Gastroesophageal sphincter (tissue), 3 donors: ENCODE measurements at regions not wholly inside any gene's neighbourhood (a gene's known extent, or its start where the extent isn't known, plus 50 kb on each side); places are given as distances from the start of the nearest gene placed in this dataset.

Source experiments
- CTCF ChIP-seq, 4 experiments: fragments of 200-600 bp in 2 of 4; fragments of 450-650 bp in 2 of 4; sonication (generic) in 1 of 4; IDR thresholded peaks; one replicate each; pipeline ENCODE4 v1.5.1; 2017 to 2019; ENCODE audit warnings: antibody characterized with exemption in 4 of 4, mild to moderate bottlenecking in 2 of 4, moderate library complexity in 2 of 4
- EP300 ChIP-seq: sonication (generic); formaldehyde crosslinking; IDR thresholded peaks from one replicate; pipeline ENCODE4 v1.6.1; 2017; ENCODE audit warnings: antibody characterized with exemption, mild to moderate bottlenecking
- POLR2A ChIP-seq, 2 donors: fragments of 450-650 bp; IDR thresholded peaks; one replicate each; pipeline ENCODE4 v1.6.1; 2017; ENCODE audit warnings: antibody characterized with exemption in 2 of 2, mild to moderate bottlenecking in 2 of 2, moderate library complexity in 1 of 2
- POLR2AphosphoS5 ChIP-seq: sonication (generic); formaldehyde crosslinking; IDR thresholded peaks from one replicate; pipeline ENCODE4 v1.6.1; 2017; ENCODE audit warnings: antibody characterized with exemption

DNA sequence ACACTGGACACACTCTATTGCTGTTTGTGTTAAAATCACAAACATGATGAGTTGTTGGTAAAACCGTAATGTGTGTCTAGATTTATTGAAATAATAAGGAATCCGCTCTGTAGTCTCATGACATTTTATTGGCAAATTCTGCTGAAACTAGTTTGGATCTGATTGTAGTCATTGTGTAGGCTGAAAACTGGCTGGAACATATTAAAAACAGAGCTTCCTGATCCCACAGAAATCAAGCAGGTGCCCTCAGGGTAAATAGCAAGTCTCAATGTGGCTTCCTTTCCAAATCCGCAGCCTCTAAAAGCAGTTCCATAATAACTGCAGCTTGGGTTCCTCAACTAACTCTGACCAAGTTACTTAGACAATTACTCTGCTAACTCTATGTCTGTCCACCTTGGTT lies 427.5 kb upstream of the KIF2A start:
- TF ChIP-seq POLR2A (IDR thresholded peaks at IDR 0.05) (no peak), CTCF (IDR thresholded peaks at IDR 0.05) (no peak), EP300 (no peak), POLR2AphosphoS5 (no peak)
